Lower lobe of right lung (tissue), 2 donors: ENCODE measurements at regions not wholly inside any gene's neighbourhood (a gene's known extent, or its start where the extent isn't known, plus 50 kb on each side); places are given as distances from the start of the nearest gene placed in this dataset.

Source experiments
- ATAC-seq, 2 donors: fragments of 200-7000 bp; cut with Tn5 transposase; one replicate each; pipeline ENCODE4 v1.9.1; 2020 to 2022; ENCODE audit warnings: mild to moderate bottlenecking in 2 of 2, moderate library complexity in 2 of 2
- DNase-seq: peaks from one replicate; pipeline ENCODE4 v3.0.0-alpha.2; 2020
- H3K27ac ChIP-seq: fragments of 200-600 bp; one replicate; pipeline ENCODE4 v1.8.0; 2022
- H3K27me3 ChIP-seq: fragments of 200-600 bp; one replicate; pipeline ENCODE4 v1.8.0; 2022; ENCODE audit warnings: low read depth
- H3K36me3 ChIP-seq: fragments of 200-600 bp; one replicate; pipeline ENCODE4 v1.8.0; 2022; ENCODE audit warnings: mild to moderate bottlenecking
- H3K4me1 ChIP-seq: fragments of 200-600 bp; one replicate; pipeline ENCODE4 v1.8.0; 2022
- H3K4me3 ChIP-seq: fragments of 200-600 bp; one replicate; pipeline ENCODE4 v1.8.0; 2022; ENCODE audit warnings: mild to moderate bottlenecking
- H3K9me3 ChIP-seq: fragments of 200-600 bp; one replicate; pipeline ENCODE4 v1.8.0; 2022
- intact Hi-C: fragments of 100-400 bp; cut with DNase I; formaldehyde crosslinking; loops from one replicate; pipeline ENCODE4 v1.11.0; 2022
- TF ChIP-seq, protein P1 (sequence below): fragments of 200-600 bp; IDR thresholded peaks from one replicate; pipeline ENCODE4 v1.8.0; 2022; ENCODE audit warnings: antibody characterized with exemption, mild to moderate bottlenecking
- donor health status: DM: no; HTN: yes; CAD: no; lungs with severe emphysema.

DNA sequence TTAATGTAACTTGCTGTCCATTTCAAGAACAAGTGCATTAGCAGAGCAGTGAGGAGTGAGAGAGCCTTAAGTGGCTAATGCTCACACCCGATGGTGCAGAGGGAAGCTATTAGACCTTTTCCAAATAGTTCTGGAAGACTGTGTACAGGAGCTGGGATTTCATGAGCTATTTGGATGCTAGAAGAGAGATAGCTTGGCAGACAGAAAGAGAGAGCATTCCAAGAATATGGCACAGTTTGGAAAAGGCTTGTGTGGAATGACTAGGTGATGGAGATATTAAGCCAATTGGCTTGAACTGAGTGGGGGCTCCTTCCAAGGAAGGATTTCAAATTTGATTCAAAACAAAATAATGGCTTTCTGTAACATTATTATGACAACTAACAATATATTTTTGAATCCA lies 1097.2 kb upstream of the TENM3 start:
- H3K9me3 ChIP-seq = no peaks in the 10 kb centered on the region
- no peaks in the 10 kb centered on the region for H3K36me3 ChIP-seq
- ATAC-seq (no peak), DNase-seq (no peak)
- H3K27ac ChIP-seq = no peak overlapping the region
- TF ChIP-seq, protein P1, sequence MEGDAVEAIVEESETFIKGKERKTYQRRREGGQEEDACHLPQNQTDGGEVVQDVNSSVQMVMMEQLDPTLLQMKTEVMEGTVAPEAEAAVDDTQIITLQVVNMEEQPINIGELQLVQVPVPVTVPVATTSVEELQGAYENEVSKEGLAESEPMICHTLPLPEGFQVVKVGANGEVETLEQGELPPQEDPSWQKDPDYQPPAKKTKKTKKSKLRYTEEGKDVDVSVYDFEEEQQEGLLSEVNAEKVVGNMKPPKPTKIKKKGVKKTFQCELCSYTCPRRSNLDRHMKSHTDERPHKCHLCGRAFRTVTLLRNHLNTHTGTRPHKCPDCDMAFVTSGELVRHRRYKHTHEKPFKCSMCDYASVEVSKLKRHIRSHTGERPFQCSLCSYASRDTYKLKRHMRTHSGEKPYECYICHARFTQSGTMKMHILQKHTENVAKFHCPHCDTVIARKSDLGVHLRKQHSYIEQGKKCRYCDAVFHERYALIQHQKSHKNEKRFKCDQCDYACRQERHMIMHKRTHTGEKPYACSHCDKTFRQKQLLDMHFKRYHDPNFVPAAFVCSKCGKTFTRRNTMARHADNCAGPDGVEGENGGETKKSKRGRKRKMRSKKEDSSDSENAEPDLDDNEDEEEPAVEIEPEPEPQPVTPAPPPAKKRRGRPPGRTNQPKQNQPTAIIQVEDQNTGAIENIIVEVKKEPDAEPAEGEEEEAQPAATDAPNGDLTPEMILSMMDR = no peak
- H3K4me3 ChIP-seq = no peak overlapping the region
- no peaks in the 10 kb centered on the region for H3K27me3 ChIP-seq
- intact Hi-C loops = no loop called here
- no peaks in the 10 kb centered on the region for H3K4me1 ChIP-seq

DNA sequence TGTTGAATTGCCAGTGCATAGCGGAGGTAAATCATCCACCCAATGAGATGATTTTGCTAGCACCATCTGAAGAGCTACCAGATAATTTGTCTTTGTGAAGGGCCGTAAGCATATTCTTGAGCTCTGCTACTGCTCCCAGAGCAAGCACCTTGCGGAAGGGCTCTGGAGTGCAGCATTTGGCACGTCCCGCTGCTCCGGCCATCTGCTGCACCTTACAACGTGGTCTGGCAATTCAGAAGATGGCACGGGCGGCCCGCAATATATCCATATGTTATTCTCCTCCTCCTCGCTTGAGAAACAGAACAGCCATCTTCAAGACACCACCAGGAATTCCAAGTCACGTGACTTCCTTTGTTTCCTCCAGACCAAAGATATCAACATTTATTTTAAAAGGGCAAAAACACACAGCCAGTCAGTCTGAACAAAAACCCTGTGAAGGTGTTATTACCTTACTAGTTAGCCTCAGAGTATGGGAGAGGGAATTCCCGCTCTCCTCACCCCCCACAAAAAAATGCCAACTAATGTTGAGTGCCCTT lies 1095.7 kb upstream of the TENM3 start:
- intact Hi-C loops = no loop called here
- Histone ChIP-seq H3K36me3 (no peaks in the 10 kb centered on the region), H3K27me3 (no peaks in the 10 kb centered on the region), H3K9me3 (no peaks in the 10 kb centered on the region), H3K27ac (no peak overlapping the region), H3K4me3 (no peak overlapping the region), H3K4me1 (no peaks in the 10 kb centered on the region)
- TF ChIP-seq, protein P1 = no peak
- ATAC-seq (no peak), DNase-seq (no peak)

DNA sequence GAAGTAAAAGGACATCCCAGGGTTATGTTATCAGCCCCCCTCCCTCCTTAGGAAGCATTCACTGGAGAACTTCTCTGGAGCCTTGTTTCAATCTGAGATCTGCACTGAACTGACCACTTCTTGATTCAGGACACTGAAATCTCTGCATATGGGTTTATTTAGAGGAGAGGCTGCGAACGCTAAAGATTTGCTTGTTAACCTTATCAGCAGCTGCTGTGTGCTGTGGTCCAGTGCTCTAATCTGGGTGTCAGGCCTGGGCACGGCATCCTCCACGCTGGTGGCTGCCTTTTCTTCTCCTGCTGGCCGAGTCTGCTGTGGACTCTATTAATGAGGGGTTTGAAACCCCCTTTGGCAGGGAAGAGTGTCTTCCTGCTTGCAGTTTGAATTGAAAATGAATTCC lies 1094.7 kb upstream of the TENM3 start:
- Histone ChIP-seq H3K27me3 (no peaks in the 10 kb centered on the region), H3K4me3 (no peak overlapping the region), H3K36me3 (no peaks in the 10 kb centered on the region), H3K27ac (no peak overlapping the region), H3K9me3 (no peaks in the 10 kb centered on the region), H3K4me1 (no peaks in the 10 kb centered on the region)
- intact Hi-C loops = no loop called here
- DNase-seq (no peak), ATAC-seq (no peak)
- TF ChIP-seq, protein P1 = no peak

DNA sequence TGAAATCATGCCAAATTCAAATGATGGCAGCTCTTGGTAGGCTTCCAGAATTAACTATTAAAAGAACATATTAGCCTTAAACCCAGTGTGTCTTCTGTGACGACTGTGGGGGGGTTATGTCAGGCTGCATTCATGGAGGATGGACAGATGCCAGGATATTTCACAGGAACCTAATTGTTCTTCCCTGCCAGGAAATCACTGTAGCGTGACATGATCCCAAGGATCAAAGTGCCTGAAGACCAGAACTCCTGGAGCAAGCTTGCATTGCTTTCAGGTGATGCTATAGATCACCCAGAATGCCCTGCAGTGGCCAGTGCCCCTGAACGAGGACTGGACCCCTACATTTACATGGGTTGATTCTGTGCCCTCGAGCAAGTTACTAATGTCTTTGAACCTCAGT lies 1093.0 kb upstream of the TENM3 start:
- H3K4me1 ChIP-seq = no peaks in the 10 kb centered on the region
- ATAC-seq = no peak
- no peaks in the 10 kb centered on the region for H3K9me3 ChIP-seq
- no peaks in the 10 kb centered on the region for H3K27me3 ChIP-seq
- DNase-seq = no peak
- H3K4me3 ChIP-seq = no peak overlapping the region
- H3K27ac ChIP-seq = no peak overlapping the region
- TF ChIP-seq, protein P1 = no peak
- H3K36me3 ChIP-seq = no peaks in the 10 kb centered on the region
- intact Hi-C loops = no loop called here

DNA sequence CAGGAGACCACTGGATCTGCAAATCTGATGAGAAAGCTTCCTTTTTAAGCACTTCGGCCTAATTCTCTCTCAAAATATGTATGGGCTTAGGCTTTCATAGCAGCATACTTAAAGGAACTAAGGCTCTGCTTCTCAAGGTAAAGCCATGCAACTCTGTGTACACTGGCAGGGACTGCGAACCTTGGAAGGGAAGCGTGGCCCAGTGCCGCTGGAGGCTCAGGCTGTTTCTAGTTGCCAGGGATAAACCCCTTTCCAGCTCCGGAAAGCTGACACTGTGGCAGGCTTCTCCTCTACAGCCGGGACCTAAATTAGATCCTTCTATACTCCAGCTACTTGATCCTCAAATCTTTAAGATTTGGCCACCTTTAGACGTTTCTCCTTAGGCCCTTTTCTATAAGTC lies 1091.3 kb upstream of the TENM3 start:
- ATAC-seq (no peak), DNase-seq (no peak)
- Histone ChIP-seq H3K9me3 (no peaks in the 10 kb centered on the region), H3K27me3 (no peaks in the 10 kb centered on the region), H3K4me3 (no peak overlapping the region), H3K36me3 (no peaks in the 10 kb centered on the region), H3K4me1 (no peaks in the 10 kb centered on the region), H3K27ac (no peak overlapping the region)
- intact Hi-C loops = no loop called here
- TF ChIP-seq, protein P1 = no peak

DNA sequence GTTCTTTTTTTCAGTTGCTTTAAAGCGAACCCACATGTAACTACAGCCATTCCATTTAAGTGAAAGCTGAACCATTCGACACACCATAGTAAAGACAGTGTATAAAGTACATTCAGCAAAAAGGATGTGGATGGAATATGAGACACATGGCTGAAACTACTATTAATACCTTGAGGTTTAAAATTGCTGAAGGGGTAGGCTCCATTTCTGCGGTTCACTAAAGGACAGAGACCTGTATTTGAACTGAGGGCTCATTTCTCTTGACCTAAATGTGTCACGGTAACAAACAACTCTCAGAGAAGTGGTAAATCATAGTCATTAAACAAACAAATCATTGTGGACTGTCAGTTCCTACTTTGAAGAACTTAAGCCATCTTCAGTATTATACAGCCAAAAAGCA lies 1085.6 kb upstream of the TENM3 start:
- H3K9me3 ChIP-seq = no peaks in the 10 kb centered on the region
- no peaks in the 10 kb centered on the region for H3K27me3 ChIP-seq
- no peaks in the 10 kb centered on the region for H3K36me3 ChIP-seq
- no peaks in the 10 kb centered on the region for H3K4me1 ChIP-seq
- intact Hi-C loops = no loop called here
- DNase-seq (no peak), ATAC-seq (no peak)
- H3K27ac ChIP-seq = no peak overlapping the region
- TF ChIP-seq, protein P1 = no peak
- H3K4me3 ChIP-seq = no peak overlapping the region
